Neuronal stem cell (in vitro differentiated cells): ENCODE measurements at regions not wholly inside any gene's neighbourhood (a gene's known extent, or its start where the extent isn't known, plus 50 kb on each side); places are given as distances from the start of the nearest gene placed in this dataset.

Source experiments
- DNase-seq: peaks from one replicate; pipeline ENCODE4 v3.0.0-alpha.2; 2013; ENCODE audit warnings: low spot score
- H2AFZ ChIP-seq: one replicate; pipeline ENCODE4 v1.6.1; 2013; ENCODE audit warnings: mild to moderate bottlenecking, low read length, inconsistent platforms
- H2AK5ac ChIP-seq: 2 replicates; pipeline ENCODE4 v1.6.1; 2013; ENCODE audit warnings: low read depth, mild to moderate bottlenecking, inconsistent platforms, low read length, moderate library complexity, mixed read lengths
- H2BK120ac ChIP-seq: 2 replicates; pipeline ENCODE4 v1.6.1; 2013; ENCODE audit warnings: low read depth, mild to moderate bottlenecking, inconsistent platforms, low read length, moderate library complexity, mixed read lengths
- H2BK12ac ChIP-seq: one replicate; pipeline ENCODE4 v1.6.1; 2013; ENCODE audit warnings: low read length, inconsistent platforms
- H2BK15ac ChIP-seq: 2 replicates; pipeline ENCODE4 v1.6.1; 2013; ENCODE audit warnings: mild to moderate bottlenecking, low read length, inconsistent platforms, mixed read lengths
- H2BK5ac ChIP-seq: one replicate; pipeline ENCODE4 v1.6.1; 2013; ENCODE audit warnings: inconsistent platforms, mild to moderate bottlenecking, low read length, moderate library complexity
- H3K14ac ChIP-seq: one replicate; pipeline ENCODE4 v1.6.1; 2013; ENCODE audit warnings: low read length, inconsistent platforms
- H3K18ac ChIP-seq: 2 replicates; pipeline ENCODE4 v1.6.1; 2013; ENCODE audit warnings: low read length, inconsistent platforms
- H3K23ac ChIP-seq: 2 replicates; pipeline ENCODE4 v1.6.1; 2013; ENCODE audit warnings: low read depth, mild to moderate bottlenecking, mixed read lengths, low read length, inconsistent platforms; ENCODE audit not compliant: poor library complexity
- H3K27ac ChIP-seq: replicated peaks from 3 replicates; pipeline ENCODE4 v1.5.1; 2013; ENCODE audit warnings: low read length, inconsistent platforms
- H3K27me3 ChIP-seq, 3 experiments: 2 replicates each; pipeline ENCODE4 v1.6.1; 2013; ENCODE audit warnings: low read length in 3 of 3, mild to moderate bottlenecking in 2 of 3, inconsistent platforms in 1 of 3, low read depth in 1 of 3, mixed read lengths in 1 of 3, moderate library complexity in 1 of 3; ENCODE audit not compliant: control insufficient read depth in 3 of 3, insufficient read depth in 3 of 3
- H3K36me3 ChIP-seq, 2 donors: replicated peaks in 1 of 2; 2 replicates each; pipeline ENCODE4 v1.6.1; 2013; ENCODE audit warnings: low read length in 2 of 2; ENCODE audit not compliant: control insufficient read depth in 2 of 2, insufficient read depth in 2 of 2
- H3K4ac ChIP-seq: 2 replicates; pipeline ENCODE4 v1.6.1; 2013; ENCODE audit warnings: inconsistent platforms, mild to moderate bottlenecking, low read length, moderate library complexity
- H3K4me1 ChIP-seq, 2 donors: 1 replicate in 1 of 2; 2 replicates in 1 of 2; pipeline ENCODE4 v1.6.1; 2013; ENCODE audit warnings: low read length in 2 of 2, low read depth in 1 of 2; ENCODE audit not compliant: control insufficient read depth in 2 of 2, insufficient read depth in 1 of 2
- H3K4me2 ChIP-seq: one replicate; pipeline ENCODE4 v1.6.1; 2013; ENCODE audit warnings: mild to moderate bottlenecking, low read length, inconsistent platforms; ENCODE audit not compliant: insufficient read depth, poor library complexity, severe bottlenecking
- H3K4me3 ChIP-seq, 2 donors: 2 replicates each; pipeline ENCODE4 v1.5.1; 2013; ENCODE audit warnings: low read length in 2 of 2, mild to moderate bottlenecking in 2 of 2, inconsistent platforms in 1 of 2, moderate library complexity in 1 of 2
- H3K79me1 ChIP-seq: one replicate; pipeline ENCODE4 v1.6.1; 2013; ENCODE audit warnings: low read depth, mild to moderate bottlenecking, inconsistent platforms, low read length, moderate library complexity
- H3K9ac ChIP-seq: one replicate; pipeline ENCODE4 v1.6.1; 2013; ENCODE audit warnings: mild to moderate bottlenecking, low read depth, low read length, inconsistent platforms; ENCODE audit not compliant: poor library complexity
- H3K9me3 ChIP-seq, 2 donors: replicated peaks in 1 of 2; 2 replicates each; pipeline versions ENCODE3 to v1.6.1; 2013; ENCODE audit warnings: low read length in 2 of 2, mild to moderate bottlenecking in 2 of 2, inconsistent platforms in 1 of 2, low read depth in 1 of 2, mixed read lengths in 1 of 2, moderate library complexity in 1 of 2; ENCODE audit not compliant: control insufficient read depth in 2 of 2, insufficient read depth in 1 of 2
- H4K8ac ChIP-seq: one replicate; pipeline ENCODE4 v1.6.1; 2013; ENCODE audit warnings: low read depth, mild to moderate bottlenecking, inconsistent platforms, low read length, moderate library complexity
- H4K91ac ChIP-seq: one replicate; pipeline ENCODE4 v1.6.1; 2013; ENCODE audit warnings: low read length, low read depth, mild to moderate bottlenecking, inconsistent platforms; ENCODE audit not compliant: poor library complexity
- WGBS, 2 donors: extraction: QIAGEN DNeasy Blood & Tissue Kit; methylation state at CpG; one replicate each; pipeline ENCODE4 v1.1.7; 2013; ENCODE audit warnings: missing lambda C conversion rate in 2 of 2, mixed read lengths in 1 of 2; ENCODE audit not compliant: insufficient read length in 2 of 2, insufficient replicate concordance in 1 of 2; ENCODE audit errors: extremely low coverage in 2 of 2; 5-methylcytosine and 5-hydroxymethylcytosine counted together

DNA sequence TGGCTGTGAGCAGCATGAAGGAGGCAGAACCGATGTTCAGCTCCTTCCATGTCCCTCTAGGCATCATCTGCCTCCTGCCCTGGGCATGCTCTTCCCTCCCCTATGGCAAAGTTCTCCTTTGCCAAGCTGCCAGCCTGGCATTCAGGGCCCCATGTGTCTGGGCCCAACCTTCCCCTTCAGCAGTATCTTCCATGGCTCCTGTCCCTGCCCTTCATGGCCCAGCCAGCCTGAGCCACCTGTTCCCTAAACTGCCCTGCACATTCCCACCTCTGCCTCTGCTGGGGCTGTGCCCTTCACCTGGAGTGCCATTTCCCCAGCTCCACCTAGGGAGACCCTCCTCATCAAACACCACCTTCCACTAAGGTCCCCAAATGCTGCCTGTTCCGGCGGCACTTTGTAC is 74.0 kb upstream of the TCL1A start:
- Histone ChIP-seq H3K79me1 (no peaks in the 10 kb centered on the region), H2AK5ac (no peak overlapping the region), H2BK120ac (no peak overlapping the region), H3K4me2 (no peak overlapping the region), H2BK5ac (no peak overlapping the region), H3K23ac (no peak overlapping the region), H3K36me3 (no peaks in the 10 kb centered on the region), H2BK15ac (no peak overlapping the region), H3K14ac (no peak overlapping the region), H3K4ac (no peak overlapping the region), H4K8ac (no peak overlapping the region), H3K9me3 (no peaks in the 10 kb centered on the region), H2AFZ (no peak overlapping the region), H3K27ac (no peak overlapping the region), H3K18ac (no peak overlapping the region), H3K27me3 (no peaks in the 10 kb centered on the region), H3K4me3 (no peak overlapping the region), H4K91ac (no peak overlapping the region), H3K9ac (no peak overlapping the region), H2BK12ac (no peak overlapping the region), H3K4me1 (no peaks in the 10 kb centered on the region)
- no CpG with 5 or more reads among the region's 3 CpGs for WGBS, 2 donors
- no peak for DNase-seq

DNA sequence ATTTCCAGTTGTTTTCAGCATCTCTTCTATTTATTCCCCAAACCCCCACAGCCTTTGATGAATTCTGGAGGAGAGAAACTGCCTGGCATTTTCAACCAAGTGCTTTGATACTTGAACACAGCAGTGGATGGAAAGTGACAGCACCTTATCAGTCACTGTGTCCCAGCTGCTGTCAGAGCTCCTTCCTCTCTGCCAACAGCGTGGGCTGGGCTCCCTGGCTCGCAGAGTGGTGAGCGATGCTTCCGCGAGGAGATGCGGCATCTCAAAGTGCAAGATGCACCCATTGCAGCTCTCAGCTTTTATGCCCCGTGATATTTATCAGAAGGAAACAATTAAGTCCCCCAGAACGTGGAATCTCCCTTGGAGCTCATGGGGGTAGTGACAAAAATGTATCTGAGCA is 72.6 kb upstream of the TCL1A start:
- Histone ChIP-seq H4K91ac (no peak overlapping the region), H2BK15ac (no peak overlapping the region), H3K9me3 (no peaks in the 10 kb centered on the region), H2BK120ac (no peak overlapping the region), H3K36me3 (no peaks in the 10 kb centered on the region), H2BK5ac (no peak overlapping the region), H2BK12ac (no peak overlapping the region), H2AK5ac (no peak overlapping the region), H3K27me3 (no peaks in the 10 kb centered on the region), H3K9ac (no peak overlapping the region), H3K18ac (no peak overlapping the region), H3K79me1 (no peaks in the 10 kb centered on the region), H2AFZ (no peak overlapping the region), H3K23ac (no peak overlapping the region), H3K14ac (peak overlapping the region; percentile 25), H3K4me3 (no peak overlapping the region), H3K4me2 (no peak overlapping the region), H3K4me1 (no peaks in the 10 kb centered on the region), H4K8ac (no peak overlapping the region), H3K4ac (no peak overlapping the region), H3K27ac (no peak overlapping the region)
- DNase-seq = no peak
- no CpG with 5 or more reads among the region's 8 CpGs for WGBS, 2 donors

DNA sequence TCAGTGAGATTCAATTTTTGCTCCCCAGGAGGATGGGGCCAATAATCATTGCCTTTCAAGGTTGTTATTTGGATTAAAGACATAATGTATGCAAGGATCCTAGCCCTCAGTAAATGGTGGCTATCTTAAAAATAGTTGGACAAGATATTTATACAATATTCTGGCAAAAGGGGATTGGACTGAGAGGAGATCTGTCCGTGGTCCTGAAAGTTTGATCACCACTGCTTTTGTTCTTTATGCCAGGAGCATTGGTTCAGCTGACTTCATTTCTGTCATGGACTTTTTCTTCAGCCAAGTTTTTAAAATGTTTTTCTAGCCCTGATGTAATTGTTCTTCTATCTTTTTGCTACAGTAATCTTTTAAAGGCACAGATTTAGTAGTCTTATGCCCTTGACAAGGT is 70.2 kb upstream of the TCL1A start:
- no peak overlapping the region for H2BK12ac ChIP-seq
- no peak overlapping the region for H2BK120ac ChIP-seq
- H3K79me1 ChIP-seq = no peaks in the 10 kb centered on the region
- no peak overlapping the region for H3K9ac ChIP-seq
- no peak overlapping the region for H4K8ac ChIP-seq
- no peak overlapping the region for H3K18ac ChIP-seq
- no peak overlapping the region for H3K23ac ChIP-seq
- no peak overlapping the region for H3K4me2 ChIP-seq
- peak; percentile 58 for DNase-seq
- no peak overlapping the region for H3K27ac ChIP-seq
- H2AK5ac ChIP-seq = no peak overlapping the region
- no CpG with 5 or more reads among the region's 1 CpG for WGBS, 2 donors
- no peak overlapping the region for H2AFZ ChIP-seq
- H3K9me3 ChIP-seq = no peaks in the 10 kb centered on the region
- H3K4me3 ChIP-seq = no peak overlapping the region
- no peaks in the 10 kb centered on the region for H3K27me3 ChIP-seq
- no peaks in the 10 kb centered on the region for H3K4me1 ChIP-seq
- H3K4ac ChIP-seq = no peak overlapping the region
- H4K91ac ChIP-seq = no peak overlapping the region
- no peak overlapping the region for H2BK15ac ChIP-seq
- no peaks in the 10 kb centered on the region for H3K36me3 ChIP-seq
- no peak overlapping the region for H2BK5ac ChIP-seq
- H3K14ac ChIP-seq = no peak overlapping the region

DNA sequence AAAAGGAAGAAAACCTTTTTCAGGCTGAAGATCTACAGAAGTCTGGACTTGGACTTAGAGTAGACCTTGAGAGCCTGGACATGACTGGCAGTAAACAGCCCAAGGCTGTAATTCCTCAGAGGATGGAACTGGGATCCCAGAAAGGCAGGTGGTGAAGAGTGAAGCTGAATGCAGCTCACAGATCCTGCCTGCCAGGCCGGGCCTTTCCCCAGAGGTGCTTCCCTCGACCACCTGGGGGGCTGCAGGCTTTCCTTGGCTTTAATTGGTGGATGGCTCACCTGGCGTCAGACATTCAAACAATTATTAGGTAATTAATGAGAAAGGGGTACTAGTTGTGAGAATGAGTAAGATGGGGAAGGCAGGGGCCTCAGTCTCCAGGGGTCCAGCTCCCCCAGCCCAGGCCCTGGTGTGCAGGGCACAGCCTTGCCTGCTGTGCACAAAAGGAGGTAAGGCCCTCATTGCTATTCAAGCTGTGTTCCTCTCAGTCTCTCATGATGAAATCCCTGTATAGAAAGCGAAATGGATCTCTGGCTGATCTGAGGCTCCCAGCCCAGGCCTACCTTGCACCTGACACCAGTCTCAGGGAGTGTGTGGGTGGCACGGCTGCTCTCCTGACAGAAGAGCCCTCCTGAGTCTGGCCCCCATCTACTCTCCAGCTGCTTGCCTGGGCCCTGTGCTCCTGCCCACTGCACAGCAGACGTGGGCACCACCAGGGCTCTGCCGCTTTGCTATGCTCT is 63.0 kb upstream of the TCL1A start:
- no peak overlapping the region for H3K18ac ChIP-seq
- no CpG with 5 or more reads among the region's 7 CpGs for WGBS, 2 donors
- no peak overlapping the region for H3K9ac ChIP-seq
- no peak overlapping the region for H3K23ac ChIP-seq
- H4K91ac ChIP-seq = no peak overlapping the region
- no peak overlapping the region for H2BK120ac ChIP-seq
- no peaks in the 10 kb centered on the region for H3K4me1 ChIP-seq
- H2AFZ ChIP-seq = no peak overlapping the region
- H2AK5ac ChIP-seq = no peak overlapping the region
- H2BK5ac ChIP-seq = no peak overlapping the region
- H4K8ac ChIP-seq = no peak overlapping the region
- no peak overlapping the region for H3K27ac ChIP-seq
- no peaks in the 10 kb centered on the region for H3K79me1 ChIP-seq
- no peaks in the 10 kb centered on the region for H3K9me3 ChIP-seq
- H2BK12ac ChIP-seq = no peak overlapping the region
- no peak overlapping the region for H3K4me3 ChIP-seq
- no peak overlapping the region for H3K14ac ChIP-seq
- no peak overlapping the region for H3K4me2 ChIP-seq
- H3K36me3 ChIP-seq = no peaks in the 10 kb centered on the region
- no peaks in the 10 kb centered on the region for H3K27me3 ChIP-seq
- no peak overlapping the region for H3K4ac ChIP-seq
- no peak overlapping the region for H2BK15ac ChIP-seq
- DNase-seq = no peak
